ENCODE measurements at regions not wholly inside any gene's neighbourhood (a gene's known extent, or its start where the extent isn't known, plus 50 kb on each side); places are given as distances from the start of the nearest gene placed in this dataset.

DNA sequence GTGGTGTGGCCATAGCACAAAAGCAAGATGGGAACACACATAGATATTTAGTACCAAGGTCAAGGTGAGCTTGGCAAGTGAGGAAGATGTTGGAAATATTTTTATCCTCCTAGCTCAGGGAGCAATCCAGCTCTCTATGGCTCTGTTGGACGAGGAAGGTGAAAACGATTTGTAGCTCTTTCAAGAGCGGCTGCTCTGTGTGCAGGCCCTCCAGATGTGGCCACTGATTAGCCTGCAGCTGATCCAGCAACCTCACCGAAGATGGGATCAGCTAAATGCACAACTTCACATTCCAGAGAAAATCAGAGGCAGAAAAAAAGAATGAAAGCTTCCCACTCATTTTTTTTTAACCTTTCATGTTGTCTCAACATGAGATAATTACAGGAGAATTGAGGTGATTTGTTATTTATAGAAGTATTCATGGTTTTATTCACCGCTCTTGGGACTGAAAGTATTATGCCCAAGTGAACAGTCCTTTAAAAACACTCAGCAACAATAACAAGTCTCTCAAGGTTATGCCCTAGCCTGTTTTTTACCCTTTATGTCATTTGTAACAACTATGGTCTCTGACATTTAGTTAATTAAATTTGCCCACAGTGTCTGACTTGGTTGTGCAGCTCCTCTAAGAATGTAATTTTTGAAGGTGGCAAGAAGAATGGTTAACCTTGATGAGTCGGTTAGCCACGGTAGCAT is 213.6 kb upstream of the ADARB2 start:
- no peak for DNase-seq (ENCODE audit: low read depth)

DNA sequence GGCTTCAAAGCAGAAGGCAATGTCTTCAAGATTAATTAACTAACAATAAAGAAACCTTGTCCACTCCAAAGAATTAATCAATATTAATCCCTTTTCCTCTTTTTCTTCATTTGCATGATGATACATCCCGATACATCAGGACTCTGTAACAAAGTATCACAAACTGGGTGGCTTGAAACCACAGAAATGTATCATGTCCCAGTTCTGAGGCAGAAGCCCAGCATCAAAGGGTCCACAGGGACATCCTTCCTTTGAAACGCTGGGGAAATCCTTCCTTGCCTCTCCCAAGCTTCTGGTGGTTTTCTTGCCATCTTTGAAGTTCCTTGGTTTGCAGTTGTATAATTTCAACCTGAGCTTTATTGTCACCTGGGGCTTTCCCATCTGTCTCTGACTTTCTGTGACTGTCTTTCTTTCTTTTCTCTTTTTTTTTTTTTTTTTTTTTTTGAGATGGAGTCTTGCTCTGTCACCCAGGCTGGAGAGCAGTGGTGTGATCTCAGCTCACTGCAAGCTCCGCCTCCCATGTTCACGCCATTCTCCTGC is 210.2 kb upstream of the ADARB2 start:
- no peak for DNase-seq (ENCODE audit: low read depth)

DNA sequence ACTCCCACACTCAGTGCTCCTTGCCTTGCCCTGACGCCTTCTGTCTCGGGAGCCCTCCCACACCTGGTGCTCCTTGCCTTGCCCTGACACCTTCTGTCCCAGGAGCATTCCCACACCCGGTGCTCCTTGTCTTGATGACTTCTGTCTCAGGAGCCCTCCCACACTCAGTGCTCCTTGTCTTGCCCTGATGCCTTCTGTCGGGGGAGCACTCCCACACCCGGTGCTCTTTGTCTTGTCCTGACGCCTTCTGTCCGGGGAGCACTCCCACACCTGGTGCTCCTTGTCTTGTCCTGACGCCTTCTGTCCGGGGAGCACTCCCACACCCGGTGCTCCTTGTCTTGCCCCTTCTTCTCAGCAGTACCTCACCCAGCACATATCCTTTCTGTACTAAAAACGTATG is 207.2 kb upstream of the ADARB2 start:
- no peak for DNase-seq (ENCODE audit: low read depth)

DNA sequence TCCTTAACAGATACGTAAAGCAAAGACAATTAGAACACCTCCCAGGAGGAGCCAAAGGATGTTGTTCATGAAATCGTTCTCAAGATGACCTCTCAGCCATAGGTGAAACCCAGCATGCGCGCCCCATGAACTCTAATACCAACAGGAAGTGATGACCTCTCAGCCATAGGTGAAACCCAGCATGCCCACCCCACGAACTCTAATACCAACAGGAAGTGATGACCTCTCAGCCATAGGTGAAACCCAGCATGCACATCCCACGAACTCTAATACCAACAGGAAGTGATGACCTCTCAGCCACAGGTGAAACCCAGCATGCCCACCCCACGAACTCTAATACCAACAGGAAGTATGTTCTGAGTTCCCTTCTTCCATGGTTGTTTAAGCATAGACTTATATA is 205.2 kb upstream of the ADARB2 start:
- DNase-seq (ENCODE audit: low read depth), result no peak

DNA sequence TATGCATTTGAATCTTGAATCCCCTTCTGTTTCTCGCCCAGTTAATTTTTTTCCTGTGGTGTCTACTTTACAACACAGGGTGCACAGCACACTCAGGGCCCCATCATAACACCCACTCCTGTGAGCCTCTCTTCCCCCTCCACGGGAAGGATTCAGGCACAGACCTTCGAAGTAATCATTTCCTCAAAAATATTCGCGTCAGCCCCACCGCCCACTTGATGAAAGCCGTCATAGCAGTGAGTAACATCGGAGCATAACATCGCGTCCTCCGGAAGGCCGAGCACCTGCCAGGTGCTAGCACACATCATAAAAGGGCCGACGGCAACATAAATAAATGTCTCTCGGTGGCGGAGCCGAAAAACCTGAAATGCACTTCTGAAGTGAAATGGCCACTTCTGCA is 201.7 kb upstream of the ADARB2 start:
- no peak for DNase-seq (ENCODE audit: low read depth)

DNA sequence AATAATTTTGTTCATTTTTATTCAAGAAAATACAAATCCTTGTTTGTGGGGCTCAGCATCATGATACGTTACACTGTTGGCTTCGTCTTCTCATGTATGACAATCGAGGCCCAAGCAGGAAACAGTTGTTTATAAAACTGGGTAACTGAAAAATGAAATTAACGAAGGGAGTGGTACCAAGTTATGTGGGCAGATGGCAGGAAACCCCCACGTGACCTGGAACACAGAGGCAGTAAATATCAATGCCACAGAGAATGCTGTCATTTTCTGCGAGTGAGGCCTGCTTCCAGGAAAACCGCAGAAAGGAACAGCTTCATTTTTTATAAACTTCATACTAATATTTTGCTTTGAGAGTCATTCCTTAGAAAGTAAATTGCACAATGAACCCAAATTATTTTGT is 201.0 kb upstream of the ADARB2 start:
- no peak for DNase-seq (ENCODE audit: low read depth)

DNA sequence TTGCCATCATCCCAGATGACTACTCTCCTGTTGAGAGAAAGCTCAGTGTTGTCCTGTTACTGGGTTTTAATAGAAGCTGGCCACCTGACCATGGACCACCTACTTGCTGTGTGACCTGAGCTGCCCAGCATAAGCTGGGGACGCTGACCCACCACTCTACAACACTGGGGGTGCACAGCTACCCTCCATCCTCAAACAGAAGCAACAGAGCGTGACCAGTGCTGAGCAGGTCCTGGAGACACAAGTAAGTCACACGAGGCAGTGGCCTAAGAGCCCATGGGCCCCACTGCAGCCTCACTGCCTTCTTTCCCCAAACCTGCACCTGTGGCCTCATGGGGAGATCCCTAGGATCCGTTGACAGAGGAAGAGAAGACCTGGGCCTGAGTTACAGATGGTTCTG is 198.6 kb upstream of the ADARB2 start:
- DNase-seq (ENCODE audit: low read depth), result no peak

DNA sequence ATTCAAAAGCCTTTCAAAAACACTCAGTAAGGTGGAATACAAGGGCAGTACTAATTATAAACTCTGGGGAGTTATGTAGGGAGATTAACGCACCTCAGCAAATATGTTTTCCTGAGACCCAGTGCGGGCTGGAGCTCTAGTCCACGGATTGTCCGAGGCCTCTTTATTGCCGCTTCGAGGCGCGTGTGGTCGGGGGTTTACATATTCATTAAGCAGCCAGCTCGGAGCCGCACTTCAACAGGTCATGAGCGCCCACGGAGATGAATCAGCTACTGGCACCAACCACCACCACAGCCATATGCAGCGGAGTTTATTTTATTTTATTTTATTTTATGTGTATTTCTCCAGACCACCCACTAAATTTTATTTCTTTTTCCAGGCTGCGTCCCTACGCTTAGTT is 195.9 kb upstream of the ADARB2 start:
- DNase-seq (ENCODE audit: low read depth), result no peak

DNA sequence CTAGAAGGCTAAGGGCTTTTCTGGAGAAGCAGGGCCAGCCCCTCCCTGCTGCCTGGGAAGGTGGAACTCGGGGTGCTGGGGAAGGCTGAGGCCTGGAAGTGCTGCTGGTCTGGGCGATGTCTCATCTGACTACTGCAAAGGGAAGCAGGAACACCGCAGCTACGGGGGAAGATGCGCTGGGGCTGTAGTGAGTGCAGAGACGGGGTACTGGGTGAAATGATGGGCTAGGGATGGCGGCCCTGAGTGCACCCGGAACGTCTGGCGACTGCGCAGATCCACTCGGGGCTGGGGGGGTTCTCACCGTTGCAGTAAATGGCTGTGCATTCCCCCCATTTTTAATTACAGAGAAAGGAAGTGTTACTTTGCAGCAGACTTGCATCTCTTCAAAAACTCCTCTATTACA is 195.4 kb upstream of the ADARB2 start:
- DNase-seq (ENCODE audit: low read depth), result no peak

DNA sequence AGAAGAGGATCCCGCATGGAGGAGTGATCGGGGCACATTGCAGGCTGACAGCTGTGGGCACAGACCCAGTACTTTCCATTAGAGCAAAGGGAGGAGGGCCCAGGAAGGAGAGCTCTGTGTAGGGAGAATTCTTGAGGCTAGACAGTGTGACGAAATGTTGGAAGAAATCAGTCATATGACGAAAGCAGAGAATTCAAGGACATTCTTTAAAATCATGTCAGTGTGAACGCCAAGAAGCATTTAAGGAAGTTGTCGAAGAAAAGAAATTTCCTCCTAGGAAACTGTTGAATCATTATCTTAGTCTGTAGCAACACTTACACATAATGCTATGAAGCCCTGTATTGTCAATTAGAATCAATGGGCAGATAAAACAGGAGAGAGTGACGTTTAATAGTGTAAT is 191.3 kb upstream of the ADARB2 start:
- DNase-seq (ENCODE audit: low read depth), result no peak

DNA sequence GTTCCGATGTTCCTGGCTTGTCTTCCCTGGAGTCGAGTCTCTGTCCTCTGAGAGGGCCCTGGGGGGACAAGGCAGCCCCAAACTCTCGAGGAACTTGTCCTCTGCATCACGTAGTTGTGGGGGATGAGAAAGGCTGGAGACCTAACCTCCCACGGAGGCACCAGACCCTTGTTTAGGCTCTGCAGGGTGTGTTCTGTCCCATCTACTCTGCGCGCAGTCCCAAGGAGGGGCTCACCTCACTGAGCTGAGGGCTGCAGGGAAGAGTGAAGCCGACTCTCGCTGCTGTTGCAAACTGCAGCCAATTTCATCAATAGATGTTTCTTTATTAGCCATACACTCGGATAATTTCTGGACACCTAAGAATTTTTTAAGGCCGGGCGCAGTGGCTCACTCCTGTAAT is 186.7 kb upstream of the ADARB2 start:
- DNase-seq (ENCODE audit: low read depth), result no peak

DNA sequence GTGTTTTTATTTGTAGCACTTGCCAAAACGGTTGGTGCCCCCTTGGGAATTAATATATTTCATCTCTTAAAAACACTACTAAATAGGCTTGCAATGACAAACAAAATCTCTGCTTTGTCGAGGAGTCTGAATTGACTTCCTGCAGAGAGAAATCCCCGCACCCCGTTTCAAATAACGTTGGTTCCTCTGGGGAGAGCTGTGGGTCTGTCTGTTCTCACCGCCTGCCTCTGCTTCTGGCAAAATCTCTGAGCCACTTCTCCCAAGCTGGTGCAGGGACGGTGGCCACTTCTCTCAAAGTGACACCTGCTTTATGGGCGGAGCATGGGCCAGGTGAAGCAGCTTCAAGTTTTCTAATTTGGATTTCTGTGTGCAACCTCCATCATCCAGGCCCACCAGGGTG is 186.3 kb upstream of the ADARB2 start:
- no peak for DNase-seq (ENCODE audit: low read depth)

DNA sequence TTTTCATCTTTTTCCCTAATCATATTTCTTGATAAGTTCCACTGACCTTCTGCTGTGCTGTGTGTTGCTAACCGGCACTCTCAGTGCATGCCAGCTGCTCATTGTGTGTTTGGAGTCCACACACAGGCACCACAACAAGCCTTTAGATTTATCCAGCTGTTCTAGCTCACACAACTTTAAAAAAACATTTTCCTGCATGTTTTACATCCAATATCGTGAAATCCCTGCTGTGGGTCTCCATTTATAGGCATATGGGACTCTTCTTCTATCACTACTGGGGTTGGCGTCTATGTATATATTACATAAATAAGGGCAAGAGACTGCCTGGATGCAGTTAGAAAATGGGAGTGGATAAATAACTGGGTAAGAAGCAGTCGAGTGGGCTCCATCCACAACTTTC is 183.6 kb upstream of the ADARB2 start:
- no peak for DNase-seq (ENCODE audit: low read depth)

DNA sequence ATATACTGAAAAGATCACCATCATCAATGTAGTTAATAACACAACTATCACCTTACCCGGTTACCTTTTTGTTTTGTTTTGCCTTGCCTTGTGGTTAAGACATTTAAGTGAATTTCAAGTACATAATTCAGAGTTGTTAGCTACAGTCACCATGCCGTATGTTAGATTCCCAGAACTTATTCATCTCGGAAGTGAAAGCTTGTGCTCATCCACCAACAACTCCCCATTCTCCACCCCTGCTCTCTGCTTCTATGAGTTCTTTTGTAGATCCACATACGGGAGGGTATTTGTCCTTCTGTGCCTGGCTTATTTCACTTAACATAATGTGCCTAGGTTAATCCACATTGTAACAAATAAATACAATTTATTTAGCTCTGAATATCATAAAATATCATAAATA is 182.8 kb upstream of the ADARB2 start:
- no peak for DNase-seq (ENCODE audit: low read depth)

DNA sequence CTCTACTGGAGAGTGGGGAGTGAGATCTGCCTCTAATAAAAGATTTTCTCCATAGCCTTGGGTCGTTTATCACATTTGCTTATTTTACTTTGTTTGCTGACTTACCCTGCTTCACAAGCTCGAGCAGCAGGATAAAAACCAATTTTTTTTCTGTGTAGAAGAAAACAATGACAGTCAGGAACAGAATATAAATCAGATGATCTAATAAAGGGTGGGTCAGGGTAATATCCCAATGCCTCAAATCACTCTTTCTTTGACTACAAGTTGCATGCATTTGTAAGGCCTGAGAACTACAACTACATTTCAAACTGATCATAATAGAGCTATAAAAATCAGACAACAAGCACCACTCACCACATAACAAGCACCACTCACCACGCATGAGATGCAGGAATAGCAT is 174.4 kb upstream of the ADARB2 start:
- DNase-seq (ENCODE audit: low read depth), result no peak

DNA sequence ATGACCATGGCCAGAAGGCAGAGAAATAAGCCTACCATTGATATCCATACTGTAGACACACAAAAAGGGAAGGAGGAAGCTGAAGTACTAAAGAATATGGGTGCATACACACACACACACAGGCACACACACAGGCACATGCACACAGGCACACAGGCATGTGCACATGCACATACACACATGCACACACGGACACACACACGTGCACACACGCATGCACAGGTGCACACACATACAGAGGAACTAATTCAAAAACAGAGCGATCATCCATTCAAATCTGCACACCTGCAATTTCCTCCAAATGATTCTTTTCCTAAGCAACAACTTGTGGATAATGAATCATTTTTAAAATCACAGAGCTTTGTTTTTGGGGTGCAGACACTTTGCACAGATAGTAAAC is 166.7 kb upstream of the ADARB2 start:
- DNase-seq (ENCODE audit: low read depth), result no peak

DNA sequence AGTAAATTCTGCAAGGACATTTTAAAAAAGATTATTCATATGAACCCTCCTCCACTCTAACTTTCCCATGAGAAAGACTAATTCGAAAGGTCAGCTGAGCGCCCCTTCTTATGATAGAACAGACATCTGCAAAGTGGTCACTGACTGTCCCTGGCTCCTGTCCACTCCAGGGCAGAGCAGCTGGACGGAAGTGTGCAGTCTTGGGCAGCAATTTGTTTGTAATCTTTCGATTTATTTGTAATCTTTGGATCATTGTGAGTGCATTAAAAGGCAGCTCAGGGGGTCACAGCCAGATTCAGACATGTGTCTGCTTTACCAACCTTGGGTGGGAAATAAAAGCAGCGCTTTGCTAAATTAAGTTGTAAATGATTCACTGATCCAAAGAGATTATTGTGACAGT is 158.8 kb upstream of the ADARB2 start:
- no peak for DNase-seq (ENCODE audit: low read depth)

DNA sequence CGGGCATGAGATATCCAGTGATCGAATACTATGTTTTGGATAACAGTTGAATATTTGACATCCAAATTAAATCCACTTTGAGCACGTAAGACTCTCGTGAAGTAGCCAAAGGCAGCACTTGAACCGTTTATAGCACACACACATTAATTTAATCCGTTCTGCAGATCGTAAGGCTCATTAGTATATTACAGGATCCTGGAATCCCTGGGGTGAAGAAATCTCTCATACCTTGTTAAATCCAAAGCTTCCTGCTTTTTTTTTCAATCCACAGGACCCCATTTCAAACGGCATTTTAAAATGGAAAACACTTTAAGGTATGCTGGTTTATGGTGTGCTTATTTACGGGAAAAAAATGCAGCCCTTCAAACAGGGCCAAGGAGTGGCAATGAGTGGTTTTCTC is 158.4 kb upstream of the ADARB2 start:
- DNase-seq (ENCODE audit: low read depth), result no peak

DNA sequence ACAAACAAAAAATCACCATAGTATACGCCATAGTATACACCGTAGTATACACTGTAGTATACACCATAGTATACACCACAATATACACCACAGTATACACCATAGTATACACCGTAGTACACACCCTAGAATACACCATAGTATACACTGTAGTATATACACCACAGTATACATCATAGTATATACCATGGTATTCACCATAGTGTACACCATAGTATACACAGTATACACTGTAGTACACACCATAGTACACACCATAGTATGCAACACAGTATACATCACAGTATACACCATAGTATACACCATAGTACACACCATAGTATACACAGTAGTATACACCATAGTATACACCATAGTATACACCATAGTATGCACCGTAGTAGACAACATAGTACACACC is 157.6 kb upstream of the ADARB2 start:
- no peak for DNase-seq (ENCODE audit: low read depth)

DNA sequence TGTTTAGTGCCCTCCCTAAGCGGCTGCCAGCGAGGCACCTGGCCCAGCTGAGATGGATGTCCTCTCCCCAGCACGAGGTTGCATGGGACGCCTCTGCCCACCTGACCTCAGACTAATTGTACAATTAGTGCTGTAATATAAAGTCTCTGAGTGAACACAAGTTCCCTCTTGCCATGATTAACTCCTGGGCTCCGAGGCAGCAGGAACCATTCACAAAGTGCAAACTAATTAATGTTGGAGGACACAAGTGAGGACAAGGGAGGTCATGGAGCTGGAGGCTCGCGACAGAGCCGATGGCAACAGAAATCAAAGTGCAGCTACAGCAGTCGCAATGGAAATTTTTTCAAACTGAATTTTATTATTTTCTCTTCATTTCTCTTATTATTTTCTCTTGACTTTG is 156.6 kb upstream of the ADARB2 start:
- DNase-seq (ENCODE audit: low read depth), result no peak

DNA sequence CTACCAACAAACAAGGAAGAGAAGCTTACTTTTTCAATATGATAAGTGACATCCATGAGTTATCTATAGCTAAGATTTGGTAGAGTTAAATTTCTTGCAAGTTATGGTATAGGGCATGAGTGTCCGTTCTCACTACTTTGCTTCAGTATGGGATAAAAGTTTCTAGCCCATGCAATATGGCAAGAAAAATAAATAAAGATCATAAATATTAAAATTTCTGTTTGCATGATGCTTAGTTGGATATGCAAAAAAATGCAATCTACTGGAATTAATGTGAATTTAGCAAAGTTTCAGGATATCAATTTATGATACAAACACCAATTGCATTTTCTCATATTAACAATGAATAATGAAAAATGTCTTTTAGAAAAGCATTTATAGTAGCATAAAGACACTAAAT is 148.7 kb upstream of the ADARB2 start:
- DNase-seq (ENCODE audit: low read depth), result no peak

DNA sequence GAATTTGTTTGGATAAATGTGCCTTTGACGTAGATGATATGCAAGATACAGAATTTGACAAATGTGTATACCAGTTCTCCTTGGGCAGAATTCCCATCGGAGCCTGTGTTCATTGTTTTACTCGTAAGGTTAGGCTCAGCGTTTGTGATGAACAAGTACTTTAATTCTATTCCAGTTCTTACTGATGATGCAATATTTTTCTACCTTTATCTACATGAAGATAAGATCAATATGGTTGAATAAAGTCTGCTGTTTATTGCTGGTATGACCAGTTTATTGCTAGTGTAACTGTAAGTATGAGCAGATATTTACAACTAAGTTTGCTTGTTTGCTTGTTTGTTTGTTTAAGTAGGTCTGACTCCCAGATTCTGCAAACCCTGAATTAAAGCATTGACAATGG is 145.4 kb upstream of the ADARB2 start:
- no peak for DNase-seq (ENCODE audit: low read depth)

DNA sequence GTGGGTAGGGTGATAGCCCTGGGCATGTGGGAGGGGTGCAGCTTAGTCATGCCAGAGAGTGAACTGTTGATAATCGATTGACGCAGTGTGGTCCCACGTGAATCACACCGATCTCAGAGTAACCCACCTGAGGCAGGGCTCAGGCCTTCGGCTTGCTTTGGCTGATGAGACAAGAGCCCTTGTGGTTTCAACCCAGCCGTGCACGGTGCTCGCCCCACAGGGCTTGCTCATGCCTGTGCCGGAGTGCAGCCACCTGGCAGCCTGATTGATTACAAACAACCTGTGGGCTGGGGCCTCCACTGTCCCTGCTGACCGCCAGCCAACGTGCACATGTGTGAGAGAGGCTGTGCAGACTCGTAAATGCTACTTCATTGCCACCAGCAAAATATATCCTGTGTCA is 144.9 kb upstream of the ADARB2 start:
- no peak for DNase-seq (ENCODE audit: low read depth)

DNA sequence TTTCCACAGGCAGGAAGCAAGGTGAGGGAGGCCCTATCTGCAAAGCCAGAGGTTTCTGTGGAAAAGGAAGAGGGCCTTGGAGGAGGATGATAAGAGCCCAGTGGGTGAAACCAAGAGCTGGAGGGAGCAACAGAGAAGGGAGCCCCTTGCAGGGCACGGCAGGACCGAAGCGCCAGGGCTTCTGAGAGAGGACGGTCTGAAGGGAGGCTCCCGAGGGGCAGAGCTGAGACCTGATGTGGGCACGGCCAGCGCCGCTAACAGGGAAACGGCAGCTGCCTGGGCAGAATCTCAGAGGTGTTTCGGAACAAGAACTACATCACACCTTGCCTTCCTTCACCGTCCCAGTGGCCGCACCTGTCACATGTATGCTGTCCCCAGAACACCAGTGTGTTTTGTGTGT is 144.3 kb upstream of the ADARB2 start:
- DNase-seq (ENCODE audit: low read depth), result no peak

DNA sequence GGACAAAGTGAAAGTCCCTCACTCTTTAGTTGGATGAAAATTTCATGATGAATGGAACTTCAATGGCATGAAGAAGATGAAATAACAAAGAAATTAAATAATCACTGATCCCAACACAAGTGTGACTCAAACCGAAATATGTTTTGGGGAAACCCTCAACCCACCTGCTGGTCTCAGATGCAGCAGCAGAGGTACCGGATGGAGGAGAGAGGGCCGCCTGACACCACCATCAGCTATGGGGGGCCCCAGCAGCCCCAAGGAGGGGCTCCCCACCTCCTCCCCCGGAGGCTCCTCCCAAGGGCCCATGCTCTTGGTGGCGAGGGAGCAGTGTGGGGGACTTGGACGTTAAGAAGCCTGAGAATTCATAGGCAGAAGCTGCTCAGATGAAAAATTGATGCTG is 137.2 kb upstream of the ADARB2 start:
- no peak for DNase-seq (ENCODE audit: low read depth)

Data from GM04504 (cell line).